Heart right ventricle (tissue), 16 donors: ENCODE measurements at regions not wholly inside any gene's neighbourhood (a gene's known extent, or its start where the extent isn't known, plus 50 kb on each side); places are given as distances from the start of the nearest gene placed in this dataset.

Source experiments
- ATAC-seq, 8 donors: fragments of 200-7000 bp; cut with Tn5 transposase; one replicate each; pipeline ENCODE4 v1.9.1; 2020; ENCODE audit warnings: mild to moderate bottlenecking in 8 of 8, moderate library complexity in 8 of 8, moderate number of reproducible peaks in 1 of 8
- DNase-seq, 2 donors: peaks; one replicate each; pipeline ENCODE4 v3.0.0-alpha.2; 2020
- H3K27ac ChIP-seq, 10 donors: fragments of 200-600 bp; sonication (generic) in 2 of 10; one replicate each; pipeline versions ENCODE4 v1.5.0 to v1.8.0; 2020 to 2022; ENCODE audit warnings: mild to moderate bottlenecking in 3 of 10
- H3K27me3 ChIP-seq, 7 donors: fragments of 200-600 bp; one replicate each; pipeline ENCODE4 v1.8.0; 2021 to 2022; ENCODE audit warnings: mild to moderate bottlenecking in 2 of 7
- H3K36me3 ChIP-seq, 9 donors: fragments of 200-600 bp; sonication (generic) in 1 of 9; one replicate each; pipeline versions ENCODE4 v1.5.0 to v1.8.0; 2020 to 2022; ENCODE audit warnings: mild to moderate bottlenecking in 2 of 9
- H3K4me1 ChIP-seq, 9 donors: fragments of 200-600 bp; sonication (generic) in 1 of 9; one replicate each; pipeline versions ENCODE4 v1.5.0 to v1.8.0; 2020 to 2022; ENCODE audit warnings: mild to moderate bottlenecking in 4 of 9
- H3K4me3 ChIP-seq, 10 donors: fragments of 200-600 bp; sonication (generic) in 2 of 10; one replicate each; pipeline versions ENCODE4 v1.5.0 to v1.8.0; 2020 to 2022; ENCODE audit warnings: mild to moderate bottlenecking in 7 of 10, moderate library complexity in 2 of 10
- H3K9me3 ChIP-seq, 11 donors: fragments of 200-600 bp in 10 of 11; sonication (generic) in 2 of 11; one replicate each; pipeline versions ENCODE4 v1.5.0 to v1.8.0; 2013 to 2022; ENCODE audit warnings: mild to moderate bottlenecking in 2 of 11, control low read depth in 1 of 11, moderate library complexity in 1 of 11
- CTCF ChIP-seq, 9 donors: fragments of 200-600 bp; sonication (generic) in 2 of 9; IDR thresholded peaks; one replicate each; pipeline versions ENCODE4 v1.5.0 to v1.8.0; 2021 to 2022; ENCODE audit warnings: antibody characterized with exemption in 9 of 9, mild to moderate bottlenecking in 5 of 9, moderate library complexity in 1 of 9
- WGBS, 2 donors: extraction: QIAGEN DNeasy Blood & Tissue Kit; methylation state at CpG; one replicate each; pipeline ENCODE4 v1.1.7; 2013; ENCODE audit warnings: inconsistent platforms in 1 of 2; 5-methylcytosine and 5-hydroxymethylcytosine counted together
- intact Hi-C, 10 donors: fragments of 100-400 bp; cut with DNase I; formaldehyde crosslinking; loops; one replicate each; pipeline versions ENCODE4 v1.11.1 to v1.14.2; 2022
- donor health status: Arrhythmogenic right ventricular cardiomyopathy.
- donor health status: ischemic (EF 13 %, LVEDD 7.1; RV severe dilation, severe dysfunction).
- donor health status: healthy with polysubstance abuse.
- donor health status: DM: no; HTN: yes; CAD: no.
- donor health status: DM: no; HTN: no; CAD: no.
- donor health status: ischemic (EF 25% LVEDD 6.9; RV normal size, moderate dysfunction).
- donor health status: ischemic (EF 25% LVEDD 5.7; RV mildly dilated, moderate dysfunction).
- donor health status: healthy.
- donor health status: DM: yes; HTN: yes; CAD: no.
- donor health status: Ischemic cardiomyopathy.
- donor health status: ischemic (EF 35%, LVEDD 5.7; RV mildly dilated, moderate dysfunction).
- donor health status: nonischemic (EF 11% LVEDD 7.7; RV severe dilation, severe dysfunction).
- donor health status: DM: yes; HTN: yes; CAD: no.
- donor health status: PGD.
- donor health status: ischemic (EF 29% LVEDD 5.4; RV normal size, mild dysfunction).
- donor health status: nonischemic (EF 23%, LVEDD 6.1; RV moderate dilation, normal function).

- ATAC-seq: no peak
- Histone ChIP-seq H3K9me3 (peaks cover 0 to 13% (median 0%) of the 10 kb centered on the region in 11 donors), H3K36me3 (no peaks in the 10 kb centered on the region), H3K4me1 (no peaks in the 10 kb centered on the region), H3K27ac (no peak overlapping the region), H3K27me3 (no peaks in the 10 kb centered on the region), H3K4me3 (no peak overlapping the region)
- 50 to 92% methylated on average over 1 of the region's 1 CpG for WGBS, 2 donors
- no peak for TF ChIP-seq CTCF (IDR thresholded peaks at IDR 0.05)
- DNase-seq: no peak
- intact Hi-C loops: no loop called here
Observed at GRCh38 chr11:42049186-42049585, 589.7 kb upstream of the LRRC4C start.

GRCh38 chr11:42049650-42050049 lies 590.2 kb upstream of the LRRC4C start:
- Histone ChIP-seq H3K27me3 (no peaks in the 10 kb centered on the region), H3K4me3 (no peak overlapping the region), H3K4me1 (no peaks in the 10 kb centered on the region), H3K9me3 (peaks cover 0 to 8% (median 0%) of the 10 kb centered on the region in 11 donors), H3K36me3 (no peaks in the 10 kb centered on the region), H3K27ac (no peak overlapping the region)
- intact Hi-C loops: no loop called here
- ATAC-seq: no peak
- WGBS, 2 donors: 60 to 63% methylated on average over 1 of the region's 1 CpG
- TF ChIP-seq CTCF (IDR thresholded peaks at IDR 0.05): no peak
- DNase-seq: no peak

- intact Hi-C loops: no loop called here
- WGBS, 2 donors: 48 to 66% methylated on average over 3 of the region's 3 CpGs
- TF ChIP-seq CTCF (IDR thresholded peaks at IDR 0.05): no peak
- Histone ChIP-seq H3K27ac (no peak overlapping the region), H3K36me3 (no peaks in the 10 kb centered on the region), H3K4me1 (no peaks in the 10 kb centered on the region), H3K4me3 (no peak overlapping the region), H3K27me3 (no peaks in the 10 kb centered on the region), H3K9me3 (peaks cover 0 to 6% (median 0%) of the 10 kb centered on the region in 11 donors)
- ATAC-seq: no peak
- DNase-seq: no peak
Observed at GRCh38 chr11:42054351-42054900, 595.0 kb upstream of the LRRC4C start.

GRCh38 chr11:42055606-42056005 lies 596.2 kb upstream of the LRRC4C start:
- no peak for TF ChIP-seq CTCF (IDR thresholded peaks at IDR 0.05)
- Histone ChIP-seq H3K4me3 (no peak overlapping the region), H3K27me3 (no peaks in the 10 kb centered on the region), H3K4me1 (no peaks in the 10 kb centered on the region), H3K9me3 (peaks cover 0 to 6% (median 0%) of the 10 kb centered on the region in 11 donors), H3K36me3 (no peaks in the 10 kb centered on the region), H3K27ac (no peak overlapping the region)
- intact Hi-C loops: no loop called here
- ATAC-seq (no peak), DNase-seq (no peak)
- WGBS, 2 donors: 48 to 61% methylated on average over 1 of the region's 1 CpG
